GM19035 (cell line): ENCODE measurements at regions not wholly inside any gene's neighbourhood (a gene's known extent, or its start where the extent isn't known, plus 50 kb on each side); places are given as distances from the start of the nearest gene placed in this dataset.

ENCODE experiments used
- ATAC-seq: cut with Tn5 transposase; IDR thresholded peaks from one replicate; pipeline ENCODE4 v1.9.1; 2021; ENCODE audit not compliant: unreplicated experiment

DNA sequence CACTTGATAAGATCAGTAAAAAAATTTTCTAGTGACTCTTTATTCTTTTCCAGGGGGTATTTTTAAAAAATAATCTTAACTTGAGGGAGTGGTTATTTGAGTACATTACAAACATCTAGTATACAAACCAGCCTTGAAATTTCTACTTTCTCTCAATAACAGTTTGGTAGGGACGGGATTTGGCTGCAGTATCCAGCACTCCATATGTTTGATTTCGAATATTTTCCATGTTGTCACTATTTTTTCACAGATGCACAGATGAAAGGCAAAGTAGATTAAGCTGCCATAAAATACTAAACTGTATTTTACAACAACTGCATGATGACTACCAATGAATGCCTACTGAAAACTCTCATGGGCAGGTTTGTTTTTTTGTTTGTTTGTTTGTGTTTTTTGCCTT, 225.0 kb downstream of the COX7B2 start:
- no peak for ATAC-seq

DNA sequence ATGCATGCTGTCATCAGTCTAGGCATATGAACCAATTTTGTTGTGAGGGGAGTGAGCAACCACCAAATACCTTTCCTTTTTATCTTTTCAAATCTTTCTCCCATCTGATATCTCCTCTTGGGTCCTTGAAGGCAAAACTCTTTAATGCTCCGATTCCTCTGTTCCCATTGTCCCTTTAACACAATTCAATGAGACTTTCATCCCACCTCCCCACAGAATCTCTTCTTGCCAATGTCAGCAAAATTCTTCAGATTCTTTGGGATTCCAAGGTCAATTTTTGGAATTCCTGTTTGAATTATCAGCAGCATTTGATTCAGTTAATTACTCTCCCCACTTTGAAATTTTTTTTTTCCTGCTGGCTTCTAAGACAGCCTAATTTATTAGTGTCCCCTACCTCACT, 232.7 kb downstream of the COX7B2 start:
- no peak for ATAC-seq

DNA sequence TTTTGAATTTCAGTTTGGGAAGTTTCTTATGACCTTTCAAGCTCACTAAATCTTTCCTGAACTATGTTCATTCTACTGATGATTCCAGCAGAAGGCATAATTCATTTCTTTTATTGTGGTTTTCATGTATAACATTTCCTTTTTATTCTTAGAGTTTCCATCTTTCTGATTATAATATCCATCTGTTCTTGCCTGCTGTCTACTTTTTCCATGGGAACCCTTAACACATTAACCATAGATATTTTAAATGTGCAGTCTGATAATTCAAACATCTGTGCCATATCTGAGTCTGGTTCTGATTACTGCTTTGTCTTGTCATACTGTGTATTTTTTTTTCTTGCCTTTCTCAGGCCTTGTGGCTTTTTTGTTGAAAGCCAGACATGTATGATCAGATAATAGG, 234.7 kb downstream of the COX7B2 start:
- ATAC-seq: no peak

DNA sequence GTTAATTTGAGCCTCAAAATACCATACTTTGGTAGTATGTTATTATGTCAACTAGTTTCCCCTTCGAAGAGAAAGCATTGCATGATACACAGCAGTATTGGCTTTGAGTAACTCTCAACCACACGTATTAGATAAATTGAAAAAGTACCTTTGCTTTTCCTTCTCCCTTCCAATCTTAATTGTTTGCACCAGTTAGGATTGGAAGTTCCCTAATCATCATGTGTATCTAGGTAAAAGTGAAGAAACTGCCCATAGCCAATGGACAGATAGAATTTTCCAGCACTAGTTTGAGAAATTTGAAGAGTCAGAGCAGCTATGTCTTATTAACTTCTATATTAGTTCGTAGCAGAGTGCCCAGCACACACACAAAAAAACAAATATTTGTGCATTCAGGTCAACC, 241.3 kb downstream of the COX7B2 start:
- no peak for ATAC-seq

DNA sequence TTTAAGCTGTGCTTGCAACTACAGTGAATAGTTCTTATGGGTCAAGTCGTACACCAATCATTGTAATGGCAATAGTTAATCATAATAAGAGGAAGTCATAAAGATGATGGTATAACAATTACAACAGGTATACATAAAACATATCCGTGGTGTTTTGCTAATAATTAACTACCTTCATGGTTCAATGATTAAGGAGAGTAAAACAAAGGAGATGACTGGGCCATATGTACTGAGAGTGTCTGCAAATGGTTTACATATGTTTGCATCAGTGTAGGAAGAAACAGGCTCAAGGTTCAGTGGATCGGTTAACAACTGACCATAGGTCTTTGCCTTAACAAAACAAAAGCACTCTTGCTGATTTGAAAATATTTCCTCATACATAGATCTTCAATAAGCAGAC, 253.0 kb downstream of the COX7B2 start:
- ATAC-seq: no peak

DNA sequence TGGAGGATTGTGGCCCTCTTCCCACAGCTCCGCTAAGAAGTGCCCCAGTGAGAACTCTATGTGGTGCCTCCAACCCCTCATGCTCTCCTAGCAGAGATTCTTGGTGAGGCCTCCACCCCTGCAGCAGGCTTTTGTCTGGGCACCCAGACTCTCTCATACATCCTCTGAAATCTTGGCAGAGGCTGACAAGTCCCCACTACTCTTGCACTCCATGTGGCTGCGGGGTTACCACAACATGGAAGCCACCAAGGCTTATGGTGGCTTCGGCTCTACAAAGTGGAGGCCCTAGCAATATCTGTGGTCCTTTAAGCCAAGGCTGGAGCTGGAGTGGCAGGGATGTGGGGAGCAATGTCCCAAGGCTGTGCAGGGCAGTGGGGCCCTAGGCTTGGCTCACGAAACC, 255.2 kb downstream of the COX7B2 start:
- no peak for ATAC-seq

DNA sequence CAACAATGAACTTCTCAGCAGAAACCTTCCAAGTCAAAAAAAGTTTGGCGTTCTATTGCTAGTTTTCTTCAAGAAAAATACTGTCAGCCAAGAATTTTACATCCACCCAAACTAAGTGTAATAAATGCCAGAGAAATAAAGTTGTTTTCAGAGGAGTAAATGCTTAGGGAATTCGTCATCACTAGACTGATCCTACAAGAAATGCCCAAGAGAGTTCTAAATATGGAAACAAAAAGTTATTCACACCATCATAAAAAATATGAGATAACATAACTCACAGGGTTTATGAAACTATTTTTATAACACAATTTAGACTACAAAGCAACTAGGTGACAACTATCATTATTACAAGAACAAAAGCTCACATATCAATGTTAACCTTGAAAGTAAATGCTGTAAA, 259.5 kb upstream of the GABRA2 start:
- ATAC-seq: no peak

DNA sequence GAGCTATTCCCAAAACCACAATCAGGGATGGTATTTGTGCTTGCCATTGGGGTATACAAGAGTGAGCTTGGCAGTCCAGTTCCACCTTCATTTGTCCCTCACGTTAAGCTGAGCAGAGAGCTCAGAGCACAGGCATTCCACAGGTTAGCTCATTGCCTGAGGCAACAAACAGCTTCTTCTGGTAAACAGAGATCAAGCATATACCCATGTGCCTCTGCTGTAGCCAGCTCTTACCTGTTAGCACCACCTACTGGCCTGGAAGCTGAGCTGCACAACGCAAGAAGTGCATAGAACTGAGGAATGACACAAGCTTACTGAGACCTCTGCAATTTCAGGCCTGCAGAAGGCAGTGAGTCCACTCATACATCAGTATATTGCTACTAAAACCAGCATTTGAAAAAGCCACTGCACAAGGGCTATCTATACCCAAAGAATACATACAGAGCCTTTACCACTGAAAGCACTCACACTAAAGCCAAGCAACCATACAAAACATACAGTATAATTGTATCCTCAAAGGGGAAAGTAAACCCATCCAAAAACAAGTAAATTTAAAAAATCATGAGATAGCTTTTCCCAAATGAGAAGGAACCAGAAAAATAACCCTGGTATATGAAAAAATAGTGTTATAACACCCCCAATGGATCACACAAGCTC, 258.3 kb upstream of the GABRA2 start:
- peak; percentile 96 for ATAC-seq

DNA sequence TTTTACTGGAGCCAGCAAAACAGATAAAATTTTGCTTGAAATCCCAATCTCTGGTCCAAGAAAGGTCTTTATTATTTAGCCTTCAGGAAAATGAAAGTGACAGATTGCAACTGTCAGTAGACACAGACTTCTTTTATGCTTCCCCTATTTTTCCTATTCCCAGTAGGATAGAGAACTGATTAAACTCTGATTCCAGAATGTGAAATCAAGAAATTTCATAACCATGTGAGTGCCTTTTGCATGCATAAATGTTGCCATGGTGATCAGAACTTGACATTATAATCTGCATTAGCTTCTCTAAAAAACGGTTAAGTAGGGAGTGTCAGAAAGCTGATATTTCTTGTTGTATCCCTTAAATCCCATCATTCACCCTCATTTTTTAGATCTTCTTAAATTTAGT, 255.2 kb upstream of the GABRA2 start:
- ATAC-seq: no peak
